A549 (cell line): ENCODE measurements at regions not wholly inside any gene's neighbourhood (a gene's known extent, or its start where the extent isn't known, plus 50 kb on each side); places are given as distances from the start of the nearest gene placed in this dataset.

ENCODE experiments used
- ATAC-seq, 2 experiments: fragments of 200-7000 bp in 1 of 2; fragments of >200 bp in 1 of 2; cut with Nextera tagmentation in 1 of 2; cut with Tn5 transposase in 1 of 2; 3 replicates each; pipeline versions ENCODE4 v1.8.0 to v1.9.1; 2018 to 2020; ENCODE audit warnings: mild to moderate bottlenecking in 1 of 2, moderate library complexity in 1 of 2
- CTCF ChIA-PET: fragments of 300-600 bp; sonication (Branson Sonifier 250); formaldehyde crosslinking; extraction: SDS; loops from one replicate; lab custom pipeline; 2021; ENCODE audit warnings: antibody characterized with exemption, inconsistent platforms; lab: Yijun Ruan, JAX
- POLR2A ChIA-PET: fragments of 350-600 bp; formaldehyde crosslinking; extraction: SDS; loops from one replicate; lab custom pipeline; 2021; ENCODE audit warnings: antibody characterized with exemption, inconsistent platforms; lab: Yijun Ruan, JAX
- DNase-seq, 2 experiments: peaks; one replicate each; pipeline versions ENCODE4 v3.0.0 to v3.0.0-alpha.2; 2011 to 2016; ENCODE audit warnings: low read depth in 1 of 2, low spot score in 1 of 2
- FAIRE-seq: peaks from 2 replicates; lab custom pipeline; 2011; peaks lifted over from hg19 to GRCh38; lab: Jason Lieb, UNC
- H3K27ac ChIP-seq, 2 experiments: fragments of >200 bp; sonication (Bioruptor Twin); formaldehyde crosslinking; 3 replicates each; pipeline ENCODE4 v1.5.1; 2016 to 2017
- H3K4me1 ChIP-seq: fragments of >200 bp; sonication (Bioruptor Twin); formaldehyde crosslinking; 3 replicates; pipeline ENCODE4 v1.6.1; 2016
- H3K4me2 ChIP-seq: fragments of >200 bp; sonication (Bioruptor Twin); formaldehyde crosslinking; 3 replicates; pipeline ENCODE4 v1.6.1; 2016
- H3K4me3 ChIP-seq: fragments of >200 bp; sonication (Bioruptor Twin); formaldehyde crosslinking; 3 replicates; pipeline ENCODE4 v1.5.1; 2016
- H3K9me3 ChIP-seq: fragments of >200 bp; sonication (Bioruptor Twin); formaldehyde crosslinking; 3 replicates; pipeline ENCODE4 v1.6.1; 2016
- BHLHE40 ChIP-seq: IDR thresholded peaks from 2 replicates; pipeline ENCODE4 v1.6.1; 2012; ENCODE audit warnings: low read depth, low read length, inconsistent platforms
- CBX2 ChIP-seq: fragments of 200-600 bp; sonication (generic); IDR thresholded peaks from 2 replicates; pipeline ENCODE4 v1.6.1; 2016; ENCODE audit warnings: low read depth, mild to moderate bottlenecking, borderline replicate concordance
- CBX8 ChIP-seq: fragments of 200-600 bp; sonication (generic); IDR thresholded peaks from 2 replicates; pipeline ENCODE4 v1.6.1; 2016
- CHD2 ChIP-seq: fragments of 150-350 bp; IDR thresholded peaks from 2 replicates; pipeline ENCODE4 v1.6.1; 2014; ENCODE audit warnings: low read length; ENCODE audit not compliant: partially characterized antibody
- CTCF ChIP-seq: fragments of >200 bp; sonication (Bioruptor Twin); formaldehyde crosslinking; IDR thresholded peaks from 3 replicates; pipeline ENCODE4 v1.5.1; 2016
- EHF ChIP-seq: fragments of 250-450 bp; sonication (Bioruptor Pico); IDR thresholded peaks from 2 replicates; pipeline ENCODE4 v1.5.0; 2020; ENCODE audit warnings: mild to moderate bottlenecking
- EHMT2 ChIP-seq: fragments of 200-600 bp; sonication (generic); IDR thresholded peaks from 2 replicates; pipeline ENCODE4 v1.6.1; 2016; ENCODE audit warnings: antibody characterized with exemption, low read depth, mild to moderate bottlenecking, moderate library complexity
- ELK1 ChIP-seq: fragments of 150-350 bp; IDR thresholded peaks from 2 replicates; pipeline ENCODE4 v1.6.1; 2014; ENCODE audit warnings: low read depth, mild to moderate bottlenecking, low read length
- FOSB ChIP-seq: fragments of 250-450 bp; sonication (Bioruptor Pico); IDR thresholded peaks from 2 replicates; pipeline ENCODE4 v1.5.0; 2020; ENCODE audit warnings: mild to moderate bottlenecking, moderate library complexity
- FOSL2 ChIP-seq, 2 experiments: fragments of 450-650 bp in 1 of 2; fragments of >200 bp in 1 of 2; sonication (Bioruptor Twin) in 1 of 2; formaldehyde crosslinking; IDR thresholded peaks; 2 replicates each; pipeline versions ENCODE4 v1.5.0 to v1.6.1; 2016 to 2020; ENCODE audit warnings: mild to moderate bottlenecking in 1 of 2, moderate library complexity in 1 of 2
- FOXS1 ChIP-seq: fragments of 250-450 bp; sonication (Bioruptor Pico); IDR thresholded peaks from 2 replicates; pipeline ENCODE4 v1.5.0; 2020; ENCODE audit warnings: mild to moderate bottlenecking, moderate library complexity
- HDAC2 ChIP-seq: fragments of 200-600 bp; sonication (generic); IDR thresholded peaks from 2 replicates; pipeline ENCODE4 v1.6.1; 2016
- HEYL ChIP-seq: fragments of 250-450 bp; sonication (Bioruptor Pico); IDR thresholded peaks from 2 replicates; pipeline ENCODE4 v1.8.0; 2021; ENCODE audit warnings: mild to moderate bottlenecking, moderate library complexity
- HOXA7 ChIP-seq: fragments of 250-450 bp; sonication (Bioruptor Pico); IDR thresholded peaks from 2 replicates; pipeline ENCODE4 v1.5.0; 2020; ENCODE audit warnings: mild to moderate bottlenecking, moderate library complexity
- HOXB13 ChIP-seq: fragments of 250-450 bp; sonication (Bioruptor Pico); IDR thresholded peaks from 2 replicates; pipeline ENCODE4 v1.5.0; 2020; ENCODE audit warnings: low read depth, mild to moderate bottlenecking, moderate library complexity
- JUNB ChIP-seq: fragments of >200 bp; sonication (Bioruptor Twin); formaldehyde crosslinking; IDR thresholded peaks from 2 replicates; pipeline ENCODE4 v1.6.1; 2016
- KDM1A ChIP-seq: fragments of 200-600 bp; sonication (generic); IDR thresholded peaks from 2 replicates; pipeline ENCODE4 v1.6.1; 2016; ENCODE audit warnings: low read depth, mild to moderate bottlenecking
- NFE2L2 ChIP-seq: fragments of 150-350 bp; conservative IDR thresholded peaks from 2 replicates; pipeline ENCODE4 v1.6.1; 2014; ENCODE audit warnings: low read length
- NR3C1 ChIP-seq: fragments of >200 bp; sonication (Bioruptor Twin); formaldehyde crosslinking; IDR thresholded peaks from 3 replicates; pipeline ENCODE4 v1.6.1; 2017
- POLR2A ChIP-seq: IDR thresholded peaks from 2 replicates; pipeline ENCODE4 v1.6.1; 2012; ENCODE audit warnings: mild to moderate bottlenecking, low read length
- POLR2AphosphoS2 ChIP-seq: conservative IDR thresholded peaks from 2 replicates; pipeline ENCODE4 v1.6.1; 2012; ENCODE audit warnings: low read length, improper control_type of control experiment, inconsistent platforms
- RAD21 ChIP-seq, 2 experiments: fragments of >200 bp in 1 of 2; sonication (Bioruptor Twin) in 1 of 2; formaldehyde crosslinking in 1 of 2; IDR thresholded peaks in 1 of 2; conservative IDR thresholded peaks in 1 of 2; 2 replicates in 1 of 2; 3 replicates in 1 of 2; pipeline ENCODE4 v1.6.1; 2012 to 2018; ENCODE audit warnings: inconsistent platforms in 1 of 2
- RCOR1 ChIP-seq: fragments of 150-350 bp; IDR thresholded peaks from 2 replicates; pipeline ENCODE4 v1.6.1; 2014; ENCODE audit warnings: antibody characterized with exemption, low read length, low read depth
- SMC3 ChIP-seq: fragments of >200 bp; sonication (Bioruptor Twin); formaldehyde crosslinking; IDR thresholded peaks from 3 replicates; pipeline ENCODE4 v1.6.1; 2018; ENCODE audit warnings: inconsistent platforms
- TFCP2L1 ChIP-seq: fragments of 250-450 bp; sonication (Bioruptor Pico); IDR thresholded peaks from 2 replicates; pipeline ENCODE4 v1.5.0; 2021; ENCODE audit warnings: mild to moderate bottlenecking
- TP53 ChIP-seq: fragments of 250-450 bp; sonication (Bioruptor Pico); IDR thresholded peaks from 2 replicates; pipeline ENCODE4 v1.5.0; 2021; ENCODE audit warnings: mild to moderate bottlenecking, moderate library complexity
- ZC3H11A ChIP-seq: fragments of 450-650 bp; IDR thresholded peaks from 2 replicates; pipeline ENCODE4 v1.6.1; 2014; ENCODE audit warnings: antibody characterized with exemption, mild to moderate bottlenecking
- ZFP36 ChIP-seq: fragments of 450-650 bp; IDR thresholded peaks from 2 replicates; pipeline ENCODE4 v1.6.1; 2014; ENCODE audit warnings: borderline replicate concordance; ENCODE audit not compliant: partially characterized antibody
- WGBS: methylation state at CpG from one replicate; pipeline ENCODE4 v1.1.6; 2017; ENCODE audit errors: missing lambda C conversion rate; 5-methylcytosine and 5-hydroxymethylcytosine counted together
- TF ChIP-seq, protein P1 (sequence below): fragments of 250-450 bp; sonication (Bioruptor Pico); IDR thresholded peaks from 2 replicates; pipeline ENCODE4 v1.5.0; 2020; ENCODE audit warnings: low read depth, mild to moderate bottlenecking, moderate library complexity
- TF ChIP-seq, protein P2 (sequence below): IDR thresholded peaks from 2 replicates; pipeline ENCODE4 v1.6.1; 2012
- TF ChIP-seq, protein P3 (sequence below): fragments of 450-650 bp; IDR thresholded peaks from 2 replicates; pipeline ENCODE4 v1.6.1; 2014; ENCODE audit warnings: antibody characterized with exemption

DNA sequence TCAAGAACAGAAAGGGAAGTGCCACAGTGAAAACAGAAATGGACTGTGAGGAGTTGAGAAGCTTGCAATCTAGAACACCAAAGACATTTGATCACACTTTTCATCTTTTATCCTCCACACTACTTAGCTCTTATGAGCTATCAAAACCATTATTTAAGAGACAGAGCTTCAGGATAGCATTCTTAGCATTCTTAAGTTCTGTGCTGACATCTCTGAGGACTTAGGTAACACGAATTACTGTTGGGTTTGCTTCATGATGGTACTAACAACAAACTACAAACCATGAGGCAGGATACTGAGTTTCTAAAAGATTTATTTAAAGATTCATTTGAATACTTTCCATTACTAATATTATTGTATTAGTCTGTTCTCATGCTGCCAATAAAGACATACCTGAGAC lies 1038.6 kb downstream of the TUSC7 start:
- ChIA-PET CTCF (interaction anchor here (1.1 to 1.6 kb wide), 2 partner anchors 15 to 249 kb away, joined by 4 to 5 read pairs; no protein-coding TSS in a partner anchor), POLR2A (no interaction called here)
- no peak for DNase-seq
- Histone ChIP-seq H3K4me2 (no peak overlapping the region), H3K4me3 (no peak overlapping the region), H3K9me3 (no peaks in the 10 kb centered on the region)
- TF ChIP-seq HOXA7 (no peak), CBX8 (no peak), JUNB (no peak), NR3C1 (no peak), HOXB13 (no peak), SMC3 (no peak), BHLHE40 (no peak), FOXS1 (CRISPR knock-in tag) (no peak), CHD2 (no peak), RCOR1 (no peak), ELK1 (no peak), RAD21 (conservative IDR thresholded peaks at IDR 0.05 in 1 of 2, IDR thresholded peaks at IDR 0.05 in 1 of 2) (no peak), CBX2 (no peak), HDAC2 (no peak), EHF (CRISPR knock-in tag) (no peak), HEYL (CRISPR knock-in tag) (no peak), POLR2A (no peak)
- TF ChIP-seq, protein P1, sequence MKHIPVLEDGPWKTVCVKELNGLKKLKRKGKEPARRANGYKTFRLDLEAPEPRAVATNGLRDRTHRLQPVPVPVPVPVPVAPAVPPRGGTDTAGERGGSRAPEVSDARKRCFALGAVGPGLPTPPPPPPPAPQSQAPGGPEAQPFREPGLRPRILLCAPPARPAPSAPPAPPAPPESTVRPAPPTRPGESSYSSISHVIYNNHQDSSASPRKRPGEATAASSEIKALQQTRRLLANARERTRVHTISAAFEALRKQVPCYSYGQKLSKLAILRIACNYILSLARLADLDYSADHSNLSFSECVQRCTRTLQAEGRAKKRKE (CRISPR knock-in tag), result no peak
- TF ChIP-seq, protein P2, sequence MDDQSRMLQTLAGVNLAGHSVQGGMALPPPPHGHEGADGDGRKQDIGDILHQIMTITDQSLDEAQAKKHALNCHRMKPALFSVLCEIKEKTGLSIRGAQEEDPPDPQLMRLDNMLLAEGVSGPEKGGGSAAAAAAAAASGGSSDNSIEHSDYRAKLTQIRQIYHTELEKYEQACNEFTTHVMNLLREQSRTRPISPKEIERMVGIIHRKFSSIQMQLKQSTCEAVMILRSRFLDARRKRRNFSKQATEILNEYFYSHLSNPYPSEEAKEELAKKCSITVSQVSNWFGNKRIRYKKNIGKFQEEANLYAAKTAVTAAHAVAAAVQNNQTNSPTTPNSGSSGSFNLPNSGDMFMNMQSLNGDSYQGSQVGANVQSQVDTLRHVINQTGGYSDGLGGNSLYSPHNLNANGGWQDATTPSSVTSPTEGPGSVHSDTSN, result no peak
- TF ChIP-seq, all 56 proteins: peak for 0
- Histone ChIP-seq H3K27ac (no peak overlapping the region), H3K4me1 (no peaks in the 10 kb centered on the region; the same call in 2 of the 3 replicates)
- WGBS, result 0% methylated on average over 1 of the region's 1 CpG
- FAIRE-seq (no peak), ATAC-seq (no peak)

- CTCF ChIA-PET, result no interaction called here
- TF ChIP-seq POLR2A, result no peak
- TF ChIP-seq, protein P3, sequence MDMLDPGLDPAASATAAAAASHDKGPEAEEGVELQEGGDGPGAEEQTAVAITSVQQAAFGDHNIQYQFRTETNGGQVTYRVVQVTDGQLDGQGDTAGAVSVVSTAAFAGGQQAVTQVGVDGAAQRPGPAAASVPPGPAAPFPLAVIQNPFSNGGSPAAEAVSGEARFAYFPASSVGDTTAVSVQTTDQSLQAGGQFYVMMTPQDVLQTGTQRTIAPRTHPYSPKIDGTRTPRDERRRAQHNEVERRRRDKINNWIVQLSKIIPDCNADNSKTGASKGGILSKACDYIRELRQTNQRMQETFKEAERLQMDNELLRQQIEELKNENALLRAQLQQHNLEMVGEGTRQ, result no peak
- no peak for TF ChIP-seq BHLHE40
- TF ChIP-seq, protein P1 (CRISPR knock-in tag), result no peak
- no peak for TF ChIP-seq RCOR1
- no peak for TF ChIP-seq RAD21 (conservative IDR thresholded peaks at IDR 0.05 in 1 of 2, IDR thresholded peaks at IDR 0.05 in 1 of 2)
- TF ChIP-seq NFE2L2, result no peak
- no peak for TF ChIP-seq CTCF
- TF ChIP-seq TP53 (CRISPR knock-in tag), result no peak
- no peak for TF ChIP-seq EHMT2
- TF ChIP-seq ZC3H11A, result no peak
- TF ChIP-seq POLR2AphosphoS2, result no peak
- no peak for TF ChIP-seq FOSB (CRISPR knock-in tag)
- no peak for TF ChIP-seq ZFP36
- TF ChIP-seq KDM1A, result no peak
- TF ChIP-seq TFCP2L1 (CRISPR knock-in tag), result no peak
- TF ChIP-seq FOSL2 (IDR thresholded peaks at IDR 0.05), result no peak
- TF ChIP-seq FOSL2 (CRISPR knock-in tag; IDR thresholded peaks at IDR 0.05), result no peak
These were observed 1041.2 kb downstream of the TUSC7 start for GRCh38 chr3:117750674-117751269.

More at GRCh38 chr3:117750674-117751269, 1041.2 kb downstream of the TUSC7 start:
- Histone ChIP-seq H3K4me2 (no peak overlapping the region), H3K27ac (no peak overlapping the region), H3K4me1 (no peaks in the 10 kb centered on the region; the same call in 2 of the 3 replicates), H3K4me3 (no peak overlapping the region), H3K9me3 (no peaks in the 10 kb centered on the region)
- FAIRE-seq, result no peak
- no peak for DNase-seq
- no peak for ATAC-seq
- WGBS, result 64% methylated on average over 4 of the region's 4 CpGs
- POLR2A ChIA-PET, result no interaction called here
